ENCODE measurements at regions not wholly inside any gene's neighbourhood (a gene's known extent, or its start where the extent isn't known, plus 50 kb on each side); places are given as distances from the start of the nearest gene placed in this dataset.

GRCh38 chr1:22376976-22377375, 74.7 kb upstream of the ZBTB40 start:
- no peaks in the 10 kb centered on the region for H3K36me3 Mint-ChIP-seq (ENCODE audit: low read depth, unreplicated experiment)
- no peak overlapping the region for H3K4me3 Mint-ChIP-seq (ENCODE audit: unreplicated experiment)
- H3K4me1 Mint-ChIP-seq (ENCODE audit: unreplicated experiment), result no peaks in the 10 kb centered on the region
- H3K27ac Mint-ChIP-seq (ENCODE audit: unreplicated experiment), result no peak overlapping the region
- no peaks in the 10 kb centered on the region for H3K9me3 Mint-ChIP-seq (ENCODE audit: unreplicated experiment)
- TF ChIP-seq CTCF (IDR thresholded peaks at IDR 0.05; ENCODE audit: unreplicated experiment), result no peak
- no peak for DNase-seq (ENCODE audit: low spot score)
- H3K27me3 Mint-ChIP-seq (ENCODE audit: unreplicated experiment), result peaks cover 7% of the 10 kb centered on the region

- Mint-ChIP-seq H3K36me3 (ENCODE audit: low read depth, unreplicated experiment) (no peaks in the 10 kb centered on the region), H3K27ac (ENCODE audit: unreplicated experiment) (no peak overlapping the region), H3K9me3 (ENCODE audit: unreplicated experiment) (no peaks in the 10 kb centered on the region), H3K4me1 (ENCODE audit: unreplicated experiment) (no peaks in the 10 kb centered on the region), H3K4me3 (ENCODE audit: unreplicated experiment) (no peak overlapping the region), H3K27me3 (ENCODE audit: unreplicated experiment) (peaks cover 1% of the 10 kb centered on the region)
- TF ChIP-seq CTCF (IDR thresholded peaks at IDR 0.05; ENCODE audit: unreplicated experiment), result no peak
- no peak for DNase-seq (ENCODE audit: low spot score)
These were observed 72.1 kb upstream of the ZBTB40 start for GRCh38 chr1:22379566-22379965.

- no peak for DNase-seq (ENCODE audit: low spot score)
- no peak for TF ChIP-seq CTCF (IDR thresholded peaks at IDR 0.05; ENCODE audit: unreplicated experiment)
- Mint-ChIP-seq H3K9me3 (ENCODE audit: unreplicated experiment) (no peaks in the 10 kb centered on the region), H3K27me3 (ENCODE audit: unreplicated experiment) (peaks cover 1% of the 10 kb centered on the region), H3K4me1 (ENCODE audit: unreplicated experiment) (no peaks in the 10 kb centered on the region), H3K36me3 (ENCODE audit: low read depth, unreplicated experiment) (no peaks in the 10 kb centered on the region), H3K4me3 (ENCODE audit: unreplicated experiment) (no peak overlapping the region), H3K27ac (ENCODE audit: unreplicated experiment) (no peak overlapping the region)
These were observed 71.4 kb upstream of the ZBTB40 start for GRCh38 chr1:22380024-22380785.

- DNase-seq (ENCODE audit: low spot score), result no peak
- TF ChIP-seq CTCF (IDR thresholded peaks at IDR 0.05; ENCODE audit: unreplicated experiment), result no peak
- Mint-ChIP-seq H3K9me3 (ENCODE audit: unreplicated experiment) (no peaks in the 10 kb centered on the region), H3K36me3 (ENCODE audit: low read depth, unreplicated experiment) (no peaks in the 10 kb centered on the region), H3K4me3 (ENCODE audit: unreplicated experiment) (no peak overlapping the region), H3K4me1 (ENCODE audit: unreplicated experiment) (no peaks in the 10 kb centered on the region), H3K27ac (ENCODE audit: unreplicated experiment) (no peak overlapping the region), H3K27me3 (ENCODE audit: unreplicated experiment) (peaks cover 3% of the 10 kb centered on the region)
These were observed 67.9 kb upstream of the ZBTB40 start for GRCh38 chr1:22383526-22384294.

- no peak overlapping the region for H3K4me3 Mint-ChIP-seq (ENCODE audit: unreplicated experiment)
- no peaks in the 10 kb centered on the region for H3K9me3 Mint-ChIP-seq (ENCODE audit: unreplicated experiment)
- no peak for DNase-seq (ENCODE audit: low spot score)
- no peaks in the 10 kb centered on the region for H3K4me1 Mint-ChIP-seq (ENCODE audit: unreplicated experiment)
- peaks cover 2% of the 10 kb centered on the region for H3K27me3 Mint-ChIP-seq (ENCODE audit: unreplicated experiment)
- no peak for TF ChIP-seq CTCF (IDR thresholded peaks at IDR 0.05; ENCODE audit: unreplicated experiment)
- H3K36me3 Mint-ChIP-seq (ENCODE audit: low read depth, unreplicated experiment), result no peaks in the 10 kb centered on the region
- H3K27ac Mint-ChIP-seq (ENCODE audit: unreplicated experiment), result no peak overlapping the region
These were observed 66.1 kb upstream of the ZBTB40 start for GRCh38 chr1:22385537-22385936.

All from endothelial cell (in vitro differentiated cells).